Psoas muscle (tissue), 7 donors: ENCODE measurements at regions not wholly inside any gene's neighbourhood (a gene's known extent, or its start where the extent isn't known, plus 50 kb on each side); places are given as distances from the start of the nearest gene placed in this dataset.

ENCODE experiments used
- ATAC-seq, 4 donors: fragments of 200-7000 bp; cut with Tn5 transposase; one replicate each; pipeline ENCODE4 v1.9.1; 2020; ENCODE audit warnings: moderate library complexity in 3 of 4, mild to moderate bottlenecking in 2 of 4
- DNase-seq, 2 donors: peaks; one replicate each; pipeline ENCODE4 v3.0.0-alpha.2; 2020
- H3K27ac ChIP-seq: fragments of 200-600 bp; one replicate; pipeline ENCODE4 v1.8.0; 2022
- H3K27me3 ChIP-seq, 3 donors: fragments of 200-600 bp in 1 of 3; one replicate each; pipeline versions ENCODE4 v1.6.1 to v1.8.0; 2013 to 2022; ENCODE audit warnings: low read length in 2 of 3, mild to moderate bottlenecking in 2 of 3, moderate library complexity in 1 of 3; ENCODE audit not compliant: insufficient read depth in 3 of 3
- H3K36me3 ChIP-seq, 2 donors: fragments of 200-600 bp in 1 of 2; one replicate each; pipeline versions ENCODE4 v1.6.1 to v1.8.0; 2013 to 2022; ENCODE audit warnings: low read depth in 1 of 2, mild to moderate bottlenecking in 1 of 2, moderate library complexity in 1 of 2; ENCODE audit not compliant: insufficient read depth in 1 of 2
- H3K4me1 ChIP-seq: fragments of 200-600 bp; one replicate; pipeline ENCODE4 v1.8.0; 2022
- H3K4me3 ChIP-seq: fragments of 200-600 bp; one replicate; pipeline ENCODE4 v1.8.0; 2022; ENCODE audit warnings: mild to moderate bottlenecking
- H3K9me3 ChIP-seq: fragments of 200-600 bp; one replicate; pipeline ENCODE4 v1.8.0; 2022
- WGBS, 3 donors: extraction: QIAGEN DNeasy Blood & Tissue Kit; methylation state at CpG; one replicate each; pipeline versions ENCODE4 v1.1.6 to v1.1.7; 2013; 5-methylcytosine and 5-hydroxymethylcytosine counted together
- intact Hi-C, 2 donors: fragments of 100-400 bp; cut with DNase I; formaldehyde crosslinking; loops; one replicate each; pipeline versions ENCODE4 v1.11.0 to v1.14.2; 2022
- TF ChIP-seq, protein P1 (sequence below): fragments of 200-600 bp; IDR thresholded peaks from one replicate; pipeline ENCODE4 v1.8.0; 2022; ENCODE audit warnings: antibody characterized with exemption
- donor health status: healthy with polysubstance abuse.
- donor health status: DM: no; HTN: no; CAD: no; lungs with moderate emphysema.
- donor health status: Bipolar disorder and iron deficiency.
- donor health status: healthy.
- donor health status: DM: yes; HTN: yes; CAD: no.
- donor health status: DM: no; HTN: no; CAD: no.
- donor health status: DM: yes; HTN: yes; CAD: no.

DNA sequence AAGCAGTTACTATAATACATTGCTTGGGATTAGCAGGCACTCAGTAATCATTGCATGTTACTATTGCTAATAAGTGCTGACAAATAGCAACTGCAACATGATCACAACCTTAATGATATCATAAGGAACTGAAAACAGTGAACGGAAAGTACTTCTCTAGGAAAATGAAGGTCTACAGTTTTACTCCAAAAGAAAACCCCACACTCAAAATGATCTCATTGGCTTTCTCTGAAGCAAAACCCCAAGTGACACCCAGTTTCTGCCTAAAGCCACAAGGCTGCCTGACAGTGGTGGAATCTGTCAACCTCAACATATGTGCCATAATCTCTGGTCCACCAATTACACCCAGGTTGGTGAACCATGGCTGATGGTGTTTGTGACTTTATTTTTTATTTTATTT is 137.6 kb downstream of the PTGER3 start:
- Histone ChIP-seq H3K4me1 (no peaks in the 10 kb centered on the region), H3K4me3 (no peak overlapping the region), H3K27me3 (no peaks in the 10 kb centered on the region), H3K27ac (no peak overlapping the region), H3K9me3 (no peaks in the 10 kb centered on the region), H3K36me3 (no peaks in the 10 kb centered on the region)
- DNase-seq (no peak), ATAC-seq (no peak)
- intact Hi-C loops: no loop called here
- 56 to 67% (median 66%) methylated on average over 1 of the region's 1 CpG for WGBS, 3 donors
- TF ChIP-seq, protein P1, sequence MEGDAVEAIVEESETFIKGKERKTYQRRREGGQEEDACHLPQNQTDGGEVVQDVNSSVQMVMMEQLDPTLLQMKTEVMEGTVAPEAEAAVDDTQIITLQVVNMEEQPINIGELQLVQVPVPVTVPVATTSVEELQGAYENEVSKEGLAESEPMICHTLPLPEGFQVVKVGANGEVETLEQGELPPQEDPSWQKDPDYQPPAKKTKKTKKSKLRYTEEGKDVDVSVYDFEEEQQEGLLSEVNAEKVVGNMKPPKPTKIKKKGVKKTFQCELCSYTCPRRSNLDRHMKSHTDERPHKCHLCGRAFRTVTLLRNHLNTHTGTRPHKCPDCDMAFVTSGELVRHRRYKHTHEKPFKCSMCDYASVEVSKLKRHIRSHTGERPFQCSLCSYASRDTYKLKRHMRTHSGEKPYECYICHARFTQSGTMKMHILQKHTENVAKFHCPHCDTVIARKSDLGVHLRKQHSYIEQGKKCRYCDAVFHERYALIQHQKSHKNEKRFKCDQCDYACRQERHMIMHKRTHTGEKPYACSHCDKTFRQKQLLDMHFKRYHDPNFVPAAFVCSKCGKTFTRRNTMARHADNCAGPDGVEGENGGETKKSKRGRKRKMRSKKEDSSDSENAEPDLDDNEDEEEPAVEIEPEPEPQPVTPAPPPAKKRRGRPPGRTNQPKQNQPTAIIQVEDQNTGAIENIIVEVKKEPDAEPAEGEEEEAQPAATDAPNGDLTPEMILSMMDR: no peak

DNA sequence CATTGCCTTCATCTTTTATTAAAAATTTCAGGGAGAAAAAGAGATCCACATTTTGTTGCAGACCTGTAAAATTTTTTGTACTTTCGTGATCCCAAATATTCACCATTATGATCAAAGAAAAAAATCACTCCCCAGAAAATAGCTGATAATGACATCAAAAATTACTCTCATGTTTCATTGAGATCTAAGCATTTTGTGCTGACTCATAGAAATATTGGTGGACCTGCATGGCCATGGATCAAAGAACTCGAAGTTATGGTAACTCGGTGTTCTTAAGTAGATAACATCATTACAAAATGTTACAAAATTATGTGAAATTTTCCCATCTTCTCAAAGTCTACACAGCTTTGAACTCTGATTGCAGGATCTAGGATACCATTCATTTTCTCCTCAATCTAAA is 135.8 kb downstream of the PTGER3 start:
- 81 to 89% (median 87%) methylated on average over 3 of the region's 3 CpGs for WGBS, 3 donors
- H3K27me3 ChIP-seq: no peaks in the 10 kb centered on the region
- H3K27ac ChIP-seq: no peak overlapping the region
- DNase-seq: no peak
- no peaks in the 10 kb centered on the region for H3K9me3 ChIP-seq
- intact Hi-C loops: no loop called here
- no peaks in the 10 kb centered on the region for H3K36me3 ChIP-seq
- no peak for ATAC-seq
- no peak overlapping the region for H3K4me3 ChIP-seq
- no peaks in the 10 kb centered on the region for H3K4me1 ChIP-seq
- TF ChIP-seq, protein P1: no peak

DNA sequence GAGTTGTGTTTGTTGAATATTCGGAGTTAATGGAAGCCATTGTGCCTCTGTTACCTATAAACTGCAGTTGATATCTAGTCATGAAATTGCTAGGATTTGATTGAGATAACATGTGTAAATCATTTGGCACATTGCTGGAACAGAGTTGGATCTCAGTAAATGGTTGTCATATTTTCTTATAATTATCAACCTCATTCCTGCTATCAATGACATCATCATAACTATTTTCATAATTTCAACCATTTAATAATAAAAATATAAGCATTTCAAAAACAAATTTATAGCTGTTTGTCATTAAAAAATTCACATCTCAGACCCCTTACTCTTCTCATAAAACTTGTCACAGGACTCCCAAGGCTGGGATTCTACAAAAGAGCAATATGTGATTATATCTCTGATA is 133.4 kb downstream of the PTGER3 start:
- WGBS, 3 donors: 82 to 98% (median 90%) methylated on average over 1 of the region's 1 CpG
- no peak overlapping the region for H3K27ac ChIP-seq
- no peaks in the 10 kb centered on the region for H3K4me1 ChIP-seq
- TF ChIP-seq, protein P1: no peak
- intact Hi-C loops: no loop called here
- no peaks in the 10 kb centered on the region for H3K27me3 ChIP-seq
- no peaks in the 10 kb centered on the region for H3K9me3 ChIP-seq
- no peak overlapping the region for H3K4me3 ChIP-seq
- no peak for ATAC-seq
- no peak for DNase-seq
- no peaks in the 10 kb centered on the region for H3K36me3 ChIP-seq

GRCh38 chr1:70915258-70916033 is 132.2 kb downstream of the PTGER3 start:
- intact Hi-C loops: no loop called here
- no peak for ATAC-seq

More at GRCh38 chr1:70915258-70916033, 132.2 kb downstream of the PTGER3 start:
- WGBS, 3 donors: 35 to 45% (median 36%) methylated on average over 2 of the region's 2 CpGs
- no peaks in the 10 kb centered on the region for H3K4me1 ChIP-seq
- H3K27me3 ChIP-seq: no peaks in the 10 kb centered on the region
- TF ChIP-seq, protein P1: no peak
- no peak overlapping the region for H3K27ac ChIP-seq
- H3K4me3 ChIP-seq: no peak overlapping the region
- H3K9me3 ChIP-seq: no peaks in the 10 kb centered on the region
- no peak for DNase-seq
- no peaks in the 10 kb centered on the region for H3K36me3 ChIP-seq
